IMR-90 (cell line): ENCODE measurements at regions not wholly inside any gene's neighbourhood (a gene's known extent, or its start where the extent isn't known, plus 50 kb on each side); places are given as distances from the start of the nearest gene placed in this dataset.

Experiments used
- CEBPB ChIP-seq: IDR thresholded peaks from 2 replicates; pipeline ENCODE4 v1.6.1; 2012; ENCODE audit warnings: low read depth, low read length, improper control_type of control experiment
- CTCF ChIP-seq: conservative IDR thresholded peaks from 2 replicates; pipeline ENCODE4 v1.5.1; 2012; ENCODE audit warnings: mild to moderate bottlenecking, low read depth, low read length, improper control_type of control experiment
- ELK1 ChIP-seq: fragments of 150-350 bp; IDR thresholded peaks from 2 replicates; pipeline ENCODE4 v1.6.1; 2016; ENCODE audit warnings: low read depth, mild to moderate bottlenecking, low read length, moderate library complexity, borderline replicate concordance
- FOS ChIP-seq: fragments of 150-350 bp; IDR thresholded peaks from 2 replicates; pipeline ENCODE4 v1.6.1; 2016; ENCODE audit warnings: low read depth, low read length
- MAZ ChIP-seq: IDR thresholded peaks from 2 replicates; pipeline ENCODE4 v1.6.1; 2012; ENCODE audit warnings: low read depth, mild to moderate bottlenecking, low read length, improper control_type of control experiment, moderate library complexity, borderline replicate concordance
- NFE2L2 ChIP-seq: fragments of 150-350 bp; IDR thresholded peaks from 2 replicates; pipeline ENCODE4 v1.6.1; 2016; ENCODE audit warnings: low read depth, mild to moderate bottlenecking, low read length
- POLR2A ChIP-seq: IDR thresholded peaks from 2 replicates; pipeline ENCODE4 v1.6.1; 2012; ENCODE audit warnings: mild to moderate bottlenecking, low read depth, low read length
- RAD21 ChIP-seq: IDR thresholded peaks from 2 replicates; pipeline ENCODE4 v1.6.1; 2012; ENCODE audit warnings: low read length, improper control_type of control experiment
- RCOR1 ChIP-seq: IDR thresholded peaks from 2 replicates; pipeline ENCODE4 v1.6.1; 2012; ENCODE audit warnings: mild to moderate bottlenecking, low read length, improper control_type of control experiment; ENCODE audit not compliant: insufficient replicate concordance
- RFX5 ChIP-seq: IDR thresholded peaks from 2 replicates; pipeline ENCODE4 v1.8.0; 2012; ENCODE audit warnings: low read depth, mild to moderate bottlenecking, low read length, moderate library complexity
- SMC3 ChIP-seq: fragments of 150-350 bp; IDR thresholded peaks from 2 replicates; pipeline ENCODE4 v1.6.1; 2016; ENCODE audit warnings: low read depth, mild to moderate bottlenecking, antibody characterized with exemption, low read length, moderate library complexity
- USF2 ChIP-seq: fragments of 150-350 bp; IDR thresholded peaks from 2 replicates; pipeline ENCODE4 v1.6.1; 2017; ENCODE audit warnings: mild to moderate bottlenecking, antibody characterized with exemption, low read length, low read depth

GRCh38 chr10:62684911-62685310 is 119.6 kb upstream of the ADO start:
- TF ChIP-seq CTCF = no peak
- no peak for TF ChIP-seq NFE2L2
- no peak for TF ChIP-seq RAD21
- no peak for TF ChIP-seq POLR2A
- TF ChIP-seq MAZ = no peak
- no peak for TF ChIP-seq CEBPB
- no peak for TF ChIP-seq RFX5
- no peak for TF ChIP-seq USF2
- no peak for TF ChIP-seq RCOR1
- no peak for TF ChIP-seq SMC3
- TF ChIP-seq FOS = no peak
- no peak for TF ChIP-seq ELK1
